Progenitor cell of endocrine pancreas (in vitro differentiated cells): ENCODE measurements at regions not wholly inside any gene's neighbourhood (a gene's known extent, or its start where the extent isn't known, plus 50 kb on each side); places are given as distances from the start of the nearest gene placed in this dataset.

ENCODE experiments used
- DNase-seq: peaks from one replicate; pipeline ENCODE4 v3.0.0; 2021; ENCODE audit warnings: low spot score; ENCODE audit not compliant: unreplicated experiment
- H3K27ac Mint-ChIP-seq: 2 replicates; pipeline ENCODE4 v1.8.0; 2021; ENCODE audit warnings: mild to moderate bottlenecking, moderate library complexity, mixed read lengths
- H3K27me3 Mint-ChIP-seq: 2 replicates; pipeline ENCODE4 v1.8.0; 2021; ENCODE audit warnings: mixed read lengths
- H3K36me3 Mint-ChIP-seq: 2 replicates; pipeline ENCODE4 v1.8.0; 2022; ENCODE audit warnings: mixed read lengths; ENCODE audit not compliant: insufficient read depth
- H3K4me1 Mint-ChIP-seq: 2 replicates; pipeline ENCODE4 v1.8.0; 2021; ENCODE audit warnings: low read depth, mixed read lengths
- H3K4me3 Mint-ChIP-seq: 2 replicates; pipeline ENCODE4 v1.8.0; 2021; ENCODE audit warnings: low read depth, mild to moderate bottlenecking, moderate library complexity, mixed read lengths
- H3K9me3 Mint-ChIP-seq: 2 replicates; pipeline ENCODE4 v1.8.0; 2021; ENCODE audit warnings: low read depth, mixed read lengths
- CTCF ChIP-seq: fragments of 200-600 bp; sonication (generic); IDR thresholded peaks from one replicate; pipeline ENCODE4 v1.5.0; 2021; ENCODE audit warnings: antibody characterized with exemption, mild to moderate bottlenecking; ENCODE audit not compliant: unreplicated experiment

GRCh38 chr13:33514362-33514761 is 228.8 kb upstream of the STARD13 start:
- H3K36me3 Mint-ChIP-seq = no peaks in the 10 kb centered on the region
- no peaks in the 10 kb centered on the region for H3K9me3 Mint-ChIP-seq
- H3K27me3 Mint-ChIP-seq = no peaks in the 10 kb centered on the region
- no peak overlapping the region for H3K4me3 Mint-ChIP-seq
- DNase-seq = no peak
- H3K4me1 Mint-ChIP-seq = no peaks in the 10 kb centered on the region
- no peak for TF ChIP-seq CTCF
- no peak overlapping the region for H3K27ac Mint-ChIP-seq

- H3K27ac Mint-ChIP-seq = no peak overlapping the region
- TF ChIP-seq CTCF = no peak
- no peaks in the 10 kb centered on the region for H3K27me3 Mint-ChIP-seq
- H3K36me3 Mint-ChIP-seq = no peaks in the 10 kb centered on the region
- no peak overlapping the region for H3K4me3 Mint-ChIP-seq
- no peaks in the 10 kb centered on the region for H3K4me1 Mint-ChIP-seq
- no peak for DNase-seq
- H3K9me3 Mint-ChIP-seq = no peaks in the 10 kb centered on the region
These were observed 229.6 kb upstream of the STARD13 start for GRCh38 chr13:33515146-33515545.

GRCh38 chr13:33518452-33518851 is 232.9 kb upstream of the STARD13 start:
- H3K36me3 Mint-ChIP-seq = no peaks in the 10 kb centered on the region
- no peak for DNase-seq
- H3K9me3 Mint-ChIP-seq = no peaks in the 10 kb centered on the region
- no peak overlapping the region for H3K4me3 Mint-ChIP-seq
- no peak overlapping the region for H3K27ac Mint-ChIP-seq
- no peaks in the 10 kb centered on the region for H3K4me1 Mint-ChIP-seq
- no peaks in the 10 kb centered on the region for H3K27me3 Mint-ChIP-seq
- TF ChIP-seq CTCF = no peak

- no peak for DNase-seq
- Mint-ChIP-seq H3K9me3 (no peaks in the 10 kb centered on the region), H3K27me3 (no peaks in the 10 kb centered on the region), H3K27ac (no peak overlapping the region), H3K4me3 (no peak overlapping the region), H3K36me3 (no peaks in the 10 kb centered on the region), H3K4me1 (no peaks in the 10 kb centered on the region)
- TF ChIP-seq CTCF = no peak
These were observed 234.3 kb upstream of the STARD13 start for GRCh38 chr13:33519561-33520467.

- H3K27ac Mint-ChIP-seq = no peak overlapping the region
- DNase-seq = no peak
These were observed 234.9 kb upstream of the STARD13 start for GRCh38 chr13:33520468-33520839.

More at GRCh38 chr13:33520468-33520839, 234.9 kb upstream of the STARD13 start:
- H3K9me3 Mint-ChIP-seq = no peaks in the 10 kb centered on the region
- no peak for TF ChIP-seq CTCF
- H3K27me3 Mint-ChIP-seq = no peaks in the 10 kb centered on the region
- no peak overlapping the region for H3K4me3 Mint-ChIP-seq
- no peaks in the 10 kb centered on the region for H3K36me3 Mint-ChIP-seq
- H3K4me1 Mint-ChIP-seq = no peaks in the 10 kb centered on the region
